Transverse colon (tissue), 3 donors: ENCODE measurements at regions not wholly inside any gene's neighbourhood (a gene's known extent, or its start where the extent isn't known, plus 50 kb on each side); places are given as distances from the start of the nearest gene placed in this dataset.

Experiments used
- CTCF ChIP-seq, 5 experiments: fragments of 200-600 bp in 3 of 5; fragments of 450-650 bp in 2 of 5; sonication (generic) in 3 of 5; IDR thresholded peaks; 1 replicate in 2 of 5; 2 replicates in 3 of 5; pipeline ENCODE4 v1.5.1; 2016 to 2017; ENCODE audit warnings: antibody characterized with exemption in 5 of 5, inconsistent platforms in 3 of 5, mild to moderate bottlenecking in 2 of 5, moderate library complexity in 1 of 5
- POLR2A ChIP-seq: fragments of 450-650 bp; IDR thresholded peaks from one replicate; pipeline ENCODE4 v1.6.1; 2016; ENCODE audit warnings: antibody characterized with exemption, mild to moderate bottlenecking, moderate library complexity

GRCh38 chr22:35482974-35483373, 57.7 kb upstream of the RASD2 start:
- TF ChIP-seq CTCF (IDR thresholded peaks at IDR 0.05) (no peak), POLR2A (no peak)
